SU-DHL-6 (cell line): ENCODE measurements at regions not wholly inside any gene's neighbourhood (a gene's known extent, or its start where the extent isn't known, plus 50 kb on each side); places are given as distances from the start of the nearest gene placed in this dataset.

Experiments used
- CTCF ChIP-seq: fragments of 200-600 bp; sonication (generic); IDR thresholded peaks from one replicate; pipeline ENCODE4 v1.5.1; 2017; ENCODE audit warnings: antibody characterized with exemption, mild to moderate bottlenecking, low read length, moderate library complexity; ENCODE audit not compliant: insufficient read depth, poor library complexity, severe bottlenecking
- EZH2phosphoT487 ChIP-seq: fragments of 200-600 bp; sonication (generic), shearing (Covaris generic); conservative IDR thresholded peaks from 2 replicates; pipeline ENCODE4 v1.6.1; 2018; ENCODE audit warnings: mild to moderate bottlenecking, antibody characterized with exemption, low read length, moderate library complexity, mixed read lengths

GRCh38 chr6:157770946-157771345 is 52.1 kb upstream of the SNX9 start:
- TF ChIP-seq CTCF = no peak
- TF ChIP-seq EZH2phosphoT487 = no peak
